ENCODE measurements at regions not wholly inside any gene's neighbourhood (a gene's known extent, or its start where the extent isn't known, plus 50 kb on each side); places are given as distances from the start of the nearest gene placed in this dataset.

DNA sequence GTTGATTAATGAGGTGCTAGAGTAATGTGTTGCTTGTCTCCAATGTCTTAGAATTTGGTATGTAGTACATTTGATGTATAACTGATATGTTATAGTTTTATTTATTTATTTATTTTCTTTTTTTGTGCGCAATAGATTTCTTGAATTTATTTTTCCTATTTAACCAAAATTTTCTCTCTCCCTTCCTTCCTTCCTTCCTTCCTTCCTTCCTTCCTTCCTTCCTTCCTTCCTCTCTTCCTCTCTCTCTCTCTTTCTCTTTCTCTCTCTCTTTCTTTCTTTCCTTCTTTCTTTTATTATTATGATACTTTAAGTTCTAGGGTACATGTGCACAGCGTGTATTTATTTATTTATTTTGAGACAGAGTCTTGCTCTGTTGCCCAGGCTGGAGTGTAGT, 256.2 kb upstream of the TBL1XR1 start:
- TF ChIP-seq, protein P1, sequence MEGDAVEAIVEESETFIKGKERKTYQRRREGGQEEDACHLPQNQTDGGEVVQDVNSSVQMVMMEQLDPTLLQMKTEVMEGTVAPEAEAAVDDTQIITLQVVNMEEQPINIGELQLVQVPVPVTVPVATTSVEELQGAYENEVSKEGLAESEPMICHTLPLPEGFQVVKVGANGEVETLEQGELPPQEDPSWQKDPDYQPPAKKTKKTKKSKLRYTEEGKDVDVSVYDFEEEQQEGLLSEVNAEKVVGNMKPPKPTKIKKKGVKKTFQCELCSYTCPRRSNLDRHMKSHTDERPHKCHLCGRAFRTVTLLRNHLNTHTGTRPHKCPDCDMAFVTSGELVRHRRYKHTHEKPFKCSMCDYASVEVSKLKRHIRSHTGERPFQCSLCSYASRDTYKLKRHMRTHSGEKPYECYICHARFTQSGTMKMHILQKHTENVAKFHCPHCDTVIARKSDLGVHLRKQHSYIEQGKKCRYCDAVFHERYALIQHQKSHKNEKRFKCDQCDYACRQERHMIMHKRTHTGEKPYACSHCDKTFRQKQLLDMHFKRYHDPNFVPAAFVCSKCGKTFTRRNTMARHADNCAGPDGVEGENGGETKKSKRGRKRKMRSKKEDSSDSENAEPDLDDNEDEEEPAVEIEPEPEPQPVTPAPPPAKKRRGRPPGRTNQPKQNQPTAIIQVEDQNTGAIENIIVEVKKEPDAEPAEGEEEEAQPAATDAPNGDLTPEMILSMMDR (IDR thresholded peaks at IDR 0.05), result no peak
- TF ChIP-seq POLR2A (IDR thresholded peaks at IDR 0.05), result no peak
